GM21526 (cell line): ENCODE measurements at regions not wholly inside any gene's neighbourhood (a gene's known extent, or its start where the extent isn't known, plus 50 kb on each side); places are given as distances from the start of the nearest gene placed in this dataset.

ENCODE experiments used
- ATAC-seq: cut with Tn5 transposase; IDR thresholded peaks from one replicate; pipeline ENCODE4 v1.9.1; 2021; ENCODE audit warnings: moderate library complexity; ENCODE audit not compliant: unreplicated experiment, low FRiP score

DNA sequence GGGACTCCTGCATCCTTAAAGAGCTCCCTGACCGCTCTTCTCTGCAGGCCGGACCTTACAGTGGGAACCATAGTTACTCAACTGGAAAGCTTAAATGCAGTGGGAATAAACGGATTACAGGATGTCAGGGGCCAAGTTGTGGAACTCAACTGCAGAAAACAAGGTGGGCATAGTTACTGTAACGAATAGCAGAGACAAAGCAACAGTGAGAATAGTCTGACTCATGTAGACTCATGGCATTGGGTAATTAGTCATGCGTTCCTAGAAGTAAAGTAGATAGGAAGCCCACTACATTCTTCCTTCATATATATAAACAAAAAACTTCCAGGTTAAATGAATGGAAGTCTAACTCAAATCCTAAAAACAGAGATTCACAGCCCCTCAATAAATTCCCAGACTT, 95.5 kb upstream of the CHRNA7 start:
- no peak for ATAC-seq

DNA sequence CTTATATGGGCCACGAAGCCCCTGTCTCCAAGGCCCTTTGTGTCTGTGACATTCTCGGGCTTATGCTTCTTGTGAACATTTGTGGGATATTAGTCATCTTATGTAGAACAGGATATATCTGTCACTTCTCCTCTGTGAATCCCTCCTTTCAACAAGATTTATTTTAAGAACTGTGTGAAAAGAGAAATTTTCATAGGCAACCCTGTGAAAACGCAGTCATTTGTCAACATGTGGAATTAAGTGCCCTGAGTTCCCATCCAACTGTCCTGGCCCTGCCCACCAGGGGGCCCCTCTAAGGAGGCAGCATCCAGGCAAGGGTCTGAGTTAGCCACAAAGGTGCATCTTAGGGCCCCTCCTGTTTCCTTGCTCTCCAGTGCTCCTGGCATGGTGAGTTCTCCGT, 76.8 kb upstream of the CHRNA7 start:
- no peak for ATAC-seq

DNA sequence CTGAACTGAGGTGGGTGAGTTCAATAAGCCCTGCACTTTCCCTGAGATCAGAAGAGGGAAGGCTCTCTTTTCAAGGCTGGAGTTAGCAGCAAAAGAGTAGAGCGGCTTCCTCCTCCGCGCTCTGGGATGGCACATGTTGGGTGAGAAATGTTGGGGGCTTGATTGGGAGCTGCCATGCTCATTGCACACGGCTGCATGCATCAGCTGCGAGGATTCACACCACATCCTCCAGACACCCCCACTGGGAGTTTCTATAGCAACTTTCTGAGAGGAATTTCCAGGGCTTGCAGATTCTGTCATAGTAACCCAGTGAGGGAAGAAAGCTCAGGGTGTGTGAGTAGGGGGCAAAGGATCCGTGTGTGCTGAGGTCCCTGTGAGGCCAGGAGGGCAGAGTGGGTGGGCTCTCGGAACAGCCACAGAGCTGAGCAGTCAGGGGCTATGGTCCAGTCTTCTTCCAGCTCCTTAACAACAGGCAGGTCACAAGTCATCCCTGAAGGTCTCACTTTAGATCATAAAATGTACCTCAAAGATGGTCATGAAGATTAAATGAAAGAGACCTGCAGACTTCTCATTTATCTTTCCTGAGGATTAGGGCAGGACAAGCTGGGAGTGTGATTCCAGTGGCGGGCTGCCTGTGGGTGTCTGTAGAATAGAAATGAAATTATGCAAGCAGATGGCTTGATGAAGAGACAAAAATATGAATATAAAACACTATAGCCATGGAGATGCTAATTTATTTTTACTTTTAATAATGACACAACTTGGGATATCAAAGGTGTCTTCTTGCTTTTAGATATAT, 75.7 kb upstream of the CHRNA7 start:
- no peak for ATAC-seq

DNA sequence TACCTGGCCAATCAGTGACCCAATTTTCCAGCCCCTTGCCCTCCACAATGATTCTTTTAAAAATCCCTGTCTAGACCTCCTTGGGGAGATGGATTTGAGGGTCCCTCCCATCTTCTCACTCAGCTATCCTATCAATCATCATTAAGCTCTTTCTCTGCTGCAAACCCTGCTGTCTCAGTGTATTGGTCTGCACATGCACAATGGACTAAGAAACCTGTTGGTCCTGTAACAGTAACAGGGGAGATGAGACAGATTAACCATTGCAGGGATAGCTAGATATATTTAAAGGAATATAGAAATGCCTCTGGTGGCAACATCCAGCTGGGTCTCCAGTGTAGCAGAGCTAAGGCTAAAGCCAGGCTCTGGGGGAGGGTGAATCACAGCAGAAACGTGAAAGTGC, 74.6 kb upstream of the CHRNA7 start:
- ATAC-seq: no peak

DNA sequence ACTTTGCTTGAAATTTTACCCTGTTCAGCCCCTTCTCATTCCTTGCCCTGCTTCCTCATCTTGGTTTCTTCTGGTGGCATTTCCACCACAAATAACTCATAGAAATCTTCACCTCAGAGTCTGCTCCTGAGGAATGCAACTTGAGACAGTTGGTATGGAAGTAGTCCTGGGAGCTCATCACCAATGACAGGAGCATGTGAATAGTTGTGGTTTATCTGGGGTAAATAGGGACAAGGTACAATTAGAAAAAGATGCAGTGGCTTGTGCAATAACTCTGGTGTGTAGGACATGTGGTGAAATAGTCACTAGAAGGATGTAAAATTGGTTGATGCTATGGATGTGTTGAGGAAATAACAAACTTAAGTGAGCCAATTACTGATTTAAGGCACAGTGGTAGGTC, 72.7 kb upstream of the CHRNA7 start:
- ATAC-seq: no peak

DNA sequence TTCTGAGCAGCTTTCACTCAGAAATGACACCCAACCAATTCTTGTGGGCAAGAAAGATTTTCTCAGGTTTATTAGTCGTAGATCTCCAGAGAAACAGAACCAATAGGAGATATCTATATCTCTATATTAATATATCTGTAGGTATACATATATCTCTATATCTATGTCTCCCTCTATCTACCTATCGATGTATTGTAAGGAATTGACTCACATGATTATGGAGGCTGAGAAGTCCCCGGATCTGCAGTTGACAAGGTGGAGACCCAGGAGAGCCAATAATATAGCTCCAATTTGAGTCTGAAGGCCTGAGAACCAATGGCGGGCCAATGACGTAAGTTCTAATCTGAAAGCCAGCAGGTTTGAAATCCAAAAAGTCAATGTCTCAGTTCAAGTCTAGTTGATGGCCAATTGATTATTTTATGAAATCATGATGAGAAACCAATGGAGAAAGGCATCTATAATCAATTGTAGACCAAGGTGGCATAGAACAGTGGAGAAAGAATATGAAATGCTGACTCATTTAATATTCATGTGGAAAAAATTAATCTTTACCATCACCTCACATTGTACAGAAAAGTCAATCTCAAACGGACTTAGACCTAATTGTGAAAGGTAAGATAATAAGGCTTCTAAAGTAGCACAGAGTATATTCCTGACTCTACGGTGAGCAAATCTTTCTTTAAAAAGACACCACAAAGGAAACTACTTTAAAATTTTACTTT, 65.6 kb upstream of the CHRNA7 start:
- no peak for ATAC-seq

DNA sequence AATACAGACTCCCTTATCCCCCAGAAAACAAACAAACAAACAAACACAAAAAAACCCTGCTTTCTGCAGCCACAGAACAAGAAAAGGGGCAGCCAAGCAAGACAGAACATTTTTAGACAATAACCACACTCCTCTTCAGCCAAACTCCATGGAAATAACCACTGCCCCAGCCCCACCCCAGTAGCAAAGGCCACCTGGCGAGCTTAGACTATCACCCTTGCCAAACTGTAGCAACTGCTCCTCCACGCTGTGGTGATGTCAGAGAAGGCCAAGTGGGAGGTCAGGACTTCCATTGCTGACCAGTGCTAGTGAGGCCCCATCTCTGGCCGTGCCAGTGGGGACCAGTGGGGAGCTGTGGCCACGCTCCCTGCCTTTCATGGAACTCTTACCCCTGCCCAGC, 60.3 kb upstream of the CHRNA7 start:
- ATAC-seq: no peak

DNA sequence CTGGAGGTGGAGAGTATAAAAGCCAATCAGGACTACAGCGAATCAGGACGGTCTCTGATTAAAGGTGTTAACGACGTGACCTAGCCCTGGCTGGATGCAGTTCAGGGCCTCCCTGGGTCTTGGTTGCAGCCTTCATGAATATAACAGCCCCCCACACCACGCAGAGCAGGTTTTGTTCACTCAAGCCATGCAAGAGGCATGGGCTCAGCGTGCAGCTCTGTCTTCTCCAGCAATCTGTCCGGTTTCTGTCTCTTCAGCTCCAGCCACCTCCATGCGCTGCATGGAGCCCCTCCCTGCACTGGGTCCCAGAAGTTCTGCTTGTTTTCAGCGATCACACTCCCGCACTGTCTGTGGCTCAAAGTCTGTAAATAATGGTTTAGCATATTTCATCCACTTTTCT, 57.1 kb upstream of the CHRNA7 start:
- ATAC-seq: no peak

DNA sequence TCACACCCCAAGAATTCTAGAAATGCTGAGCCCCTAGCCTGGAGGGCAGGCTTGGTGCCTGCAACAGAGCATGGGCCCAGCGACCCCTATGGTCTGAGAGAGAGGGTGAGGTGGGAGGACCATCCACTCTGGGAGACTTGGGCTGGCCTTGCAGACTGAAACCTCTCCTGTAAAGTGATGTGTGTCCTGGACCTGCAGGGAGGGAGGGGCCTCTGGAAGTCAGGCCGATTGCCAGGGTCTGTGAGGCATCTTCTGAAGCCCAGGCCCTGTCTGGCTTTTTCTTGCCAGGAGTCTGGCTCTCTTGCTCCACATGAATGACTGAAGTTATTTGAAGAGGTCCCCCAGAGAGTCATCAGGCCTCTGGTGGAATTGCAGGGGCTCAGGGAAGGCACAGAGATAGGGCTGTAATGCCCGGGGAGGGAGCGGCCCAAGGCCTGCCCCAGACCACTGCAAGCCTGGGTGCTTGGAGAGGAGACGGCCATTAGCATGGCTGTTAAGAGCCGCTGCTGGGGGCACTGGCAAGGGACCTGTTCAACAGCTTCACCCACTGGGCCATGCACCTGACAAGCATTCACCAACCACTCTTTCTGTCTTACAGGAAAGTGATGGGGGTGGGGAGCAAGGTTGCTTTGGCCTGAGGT, 56.0 kb upstream of the CHRNA7 start:
- ATAC-seq: no peak

DNA sequence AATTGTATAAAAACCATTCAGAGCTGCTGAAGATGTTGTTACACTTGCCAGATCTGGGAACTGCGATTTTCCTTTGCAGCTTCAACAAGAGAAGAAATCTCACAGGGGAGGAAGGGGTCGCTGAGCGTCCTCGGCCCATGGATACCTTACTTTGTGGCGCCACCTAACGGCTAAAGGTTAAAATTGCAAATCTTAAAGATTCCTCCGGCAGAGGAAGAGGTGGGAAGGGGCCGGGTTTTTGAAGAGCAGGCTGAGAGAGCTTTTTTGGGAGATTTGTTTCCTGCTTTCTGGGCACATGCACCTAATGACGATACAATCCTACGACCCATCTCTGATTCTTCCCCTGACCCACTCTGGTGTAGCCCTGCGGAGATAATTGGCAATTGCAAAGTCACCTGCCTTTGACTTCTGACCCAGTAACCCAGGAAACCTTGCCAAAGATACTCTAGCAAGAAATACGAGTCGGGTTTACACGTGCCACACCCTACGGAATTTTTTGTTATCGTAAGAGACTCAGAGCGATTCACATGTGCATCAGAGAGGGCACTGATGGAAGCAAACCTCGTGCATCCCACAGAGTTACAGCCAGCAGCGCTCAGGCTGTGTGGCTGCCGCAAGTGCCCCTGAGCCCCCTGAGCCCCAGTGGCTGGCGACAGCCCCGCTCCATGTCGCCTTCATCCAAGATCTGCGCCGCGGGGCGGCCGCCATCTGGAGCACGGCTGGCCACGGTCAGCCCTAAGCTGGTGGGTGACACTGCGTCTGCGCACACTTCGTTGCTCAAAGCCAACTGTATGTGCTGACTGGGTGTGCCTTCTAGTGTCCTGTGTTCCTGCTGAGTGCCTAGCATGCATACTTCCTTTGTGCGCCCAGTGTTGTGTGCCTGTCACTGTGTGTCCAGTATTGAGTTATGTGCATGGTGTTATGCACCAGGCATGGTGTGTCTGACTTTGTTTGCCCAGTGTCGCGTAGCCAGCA, 55.2 kb upstream of the CHRNA7 start:
- no peak for ATAC-seq

DNA sequence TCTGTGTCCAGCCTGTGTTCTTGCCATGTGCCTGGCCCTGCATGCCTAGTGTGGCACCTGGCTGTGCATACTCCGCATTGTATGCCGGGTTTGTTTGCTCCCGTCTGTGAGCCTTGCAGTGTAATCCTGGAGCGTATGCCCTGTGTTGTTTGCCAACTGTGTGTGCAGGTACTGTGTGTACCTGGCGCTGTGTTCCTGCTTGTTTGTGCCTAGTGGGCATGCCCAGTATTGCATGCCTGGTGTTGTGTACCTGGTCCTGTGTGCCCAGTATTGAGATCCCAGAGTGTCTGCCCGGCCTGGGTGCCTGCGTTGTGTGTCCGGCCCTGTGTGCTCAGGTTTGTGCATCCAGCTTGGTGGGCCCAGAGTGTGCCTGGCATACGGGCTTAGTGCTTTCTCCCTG, 54.5 kb upstream of the CHRNA7 start:
- ATAC-seq: no peak

DNA sequence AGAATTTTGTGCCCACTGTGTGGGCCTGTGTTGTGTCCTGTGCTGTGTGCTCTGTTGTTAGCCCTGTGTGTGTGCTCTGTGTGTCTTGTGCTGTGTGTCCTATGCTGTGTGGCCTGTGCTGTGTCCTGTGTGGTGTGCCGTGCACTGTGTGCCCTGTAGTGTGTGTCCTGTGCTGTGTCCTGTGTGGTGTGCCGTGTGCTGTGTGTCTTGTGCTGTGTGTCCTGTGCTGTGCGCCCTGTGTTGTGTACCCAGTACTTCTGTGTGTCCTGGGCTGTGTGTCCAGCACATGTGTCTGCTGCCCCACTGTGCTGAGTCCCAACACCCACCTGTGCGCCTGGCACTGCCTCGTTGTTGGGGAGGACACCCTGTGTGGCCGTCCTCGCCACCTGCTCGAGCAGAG, 53.2 kb upstream of the CHRNA7 start:
- no peak for ATAC-seq

DNA sequence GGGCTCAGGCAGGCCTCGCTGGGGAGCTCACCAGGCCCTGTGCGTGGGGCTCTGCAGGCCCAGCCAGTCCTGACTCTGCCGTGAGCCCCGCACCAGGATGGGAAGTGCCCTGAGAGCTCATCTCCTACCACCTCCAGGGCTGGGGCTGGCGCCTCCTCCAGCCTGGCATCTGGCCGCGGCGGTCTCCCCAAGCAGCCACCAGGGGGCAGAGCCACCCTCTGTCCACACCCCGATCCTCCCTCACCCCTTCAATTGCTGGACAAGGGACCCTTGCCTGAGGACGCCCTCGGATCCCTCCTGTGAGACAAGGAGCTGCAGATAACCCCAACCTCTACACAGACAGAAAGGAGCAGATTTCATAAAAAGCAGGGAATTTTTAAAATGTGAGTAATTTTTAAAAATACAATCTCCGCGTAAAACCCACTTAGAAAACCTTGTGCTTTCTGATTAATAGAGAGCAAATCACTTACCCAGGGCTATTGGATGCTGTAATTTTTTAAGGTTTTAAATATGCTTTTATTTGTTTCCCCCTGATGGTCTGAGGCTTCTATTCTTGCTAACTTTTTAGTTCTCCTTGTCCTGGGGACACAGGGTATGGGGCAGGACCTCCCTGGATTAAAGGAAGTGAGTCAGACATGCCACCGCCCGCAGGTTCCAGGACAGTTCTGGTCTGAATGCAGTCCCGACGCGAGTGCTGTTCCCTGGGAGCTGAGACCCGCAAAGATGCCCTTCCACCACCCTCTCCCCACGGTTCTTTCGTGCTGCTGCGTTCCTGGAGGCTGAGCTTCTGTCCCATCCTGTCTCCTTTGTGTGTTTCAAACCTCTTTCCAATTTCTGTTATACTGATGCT, 52.3 kb upstream of the CHRNA7 start:
- no peak for ATAC-seq
